Prostate gland (tissue), 2 donors: ENCODE measurements at regions not wholly inside any gene's neighbourhood (a gene's known extent, or its start where the extent isn't known, plus 50 kb on each side); places are given as distances from the start of the nearest gene placed in this dataset.

ENCODE experiments used
- DNase-seq: peaks from one replicate; pipeline ENCODE4 v3.0.0-alpha.2; 2019; ENCODE audit warnings: low spot score
- H3K27ac ChIP-seq, 2 donors: fragments of 200-600 bp; sonication (generic); 2 replicates each; pipeline ENCODE4 v1.5.1; 2017 to 2019
- H3K27me3 ChIP-seq: fragments of 200-600 bp; sonication (generic); replicated peaks from 2 replicates; pipeline ENCODE4 v1.5.1; 2019; ENCODE audit not compliant: insufficient read depth
- H3K36me3 ChIP-seq, 2 donors: fragments of 200-600 bp; sonication (generic); 1 replicate in 1 of 2; 2 replicates in 1 of 2; pipeline versions ENCODE4 v1.5.1 to v1.8.1; 2017 to 2019
- H3K4me1 ChIP-seq: fragments of 200-600 bp; sonication (generic); replicated peaks from 2 replicates; pipeline ENCODE4 v1.5.1; 2019
- H3K4me3 ChIP-seq, 2 donors: fragments of 200-600 bp; sonication (generic); 2 replicates each; pipeline ENCODE4 v1.5.1; 2017 to 2019
- H3K9me3 ChIP-seq: fragments of 200-600 bp; sonication (generic); 2 replicates; pipeline ENCODE4 v1.5.1; 2017
- POLR2A ChIP-seq: fragments of 450-650 bp; IDR thresholded peaks from one replicate; pipeline ENCODE4 v1.6.1; 2016; ENCODE audit warnings: antibody characterized with exemption, mild to moderate bottlenecking
- POLR2AphosphoS5 ChIP-seq: sonication (generic); formaldehyde crosslinking; IDR thresholded peaks from one replicate; pipeline ENCODE4 v1.6.1; 2017; ENCODE audit warnings: antibody characterized with exemption
- WGBS: methylation state at CpG from one replicate; pipeline ENCODE4 v1.1.5; 2018; 5-methylcytosine and 5-hydroxymethylcytosine counted together
- intact Hi-C: fragments of 100-400 bp; cut with DNase I; formaldehyde crosslinking; loops from one replicate; pipeline ENCODE4 v1.14.2; 2022
- TF ChIP-seq, protein P1 (sequence below), 4 experiments: fragments of 200-600 bp in 2 of 4; fragments of 450-650 bp in 2 of 4; sonication (generic) in 2 of 4; IDR thresholded peaks; 1 replicate in 3 of 4; 2 replicates in 1 of 4; pipeline ENCODE4 v1.5.1; 2016 to 2019; ENCODE audit warnings: antibody characterized with exemption in 4 of 4, mild to moderate bottlenecking in 2 of 4, moderate library complexity in 2 of 4

DNA sequence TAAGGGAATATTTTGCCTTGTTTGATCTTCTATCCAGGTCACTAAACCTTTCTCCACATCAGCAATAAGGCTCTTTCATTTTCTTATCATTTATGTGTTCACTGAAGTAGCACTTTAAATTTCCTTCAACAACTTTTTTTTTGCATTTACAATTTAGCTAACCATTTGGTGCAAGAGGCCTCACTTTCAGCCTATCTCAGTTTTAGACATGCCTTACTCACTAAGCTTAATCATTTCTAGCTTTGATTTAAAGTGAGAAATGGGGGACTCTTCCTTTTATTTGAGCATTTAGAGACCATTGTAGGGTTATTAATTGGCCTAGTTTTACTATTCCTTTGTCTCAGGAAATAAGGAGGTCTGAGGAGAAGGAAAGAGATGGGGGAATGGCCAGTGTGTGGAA, 250.5 kb downstream of the AUH start:
- no peaks in the 10 kb centered on the region for H3K36me3 ChIP-seq
- DNase-seq, result no peak
- no peaks in the 10 kb centered on the region for H3K4me1 ChIP-seq
- no peaks in the 10 kb centered on the region for H3K27me3 ChIP-seq
- H3K9me3 ChIP-seq, result no peaks in the 10 kb centered on the region
- intact Hi-C loops, result no loop called here
- H3K27ac ChIP-seq, result no peak overlapping the region
- H3K4me3 ChIP-seq, result no peak overlapping the region
- TF ChIP-seq POLR2A (no peak), POLR2AphosphoS5 (no peak)
- TF ChIP-seq, protein P1, sequence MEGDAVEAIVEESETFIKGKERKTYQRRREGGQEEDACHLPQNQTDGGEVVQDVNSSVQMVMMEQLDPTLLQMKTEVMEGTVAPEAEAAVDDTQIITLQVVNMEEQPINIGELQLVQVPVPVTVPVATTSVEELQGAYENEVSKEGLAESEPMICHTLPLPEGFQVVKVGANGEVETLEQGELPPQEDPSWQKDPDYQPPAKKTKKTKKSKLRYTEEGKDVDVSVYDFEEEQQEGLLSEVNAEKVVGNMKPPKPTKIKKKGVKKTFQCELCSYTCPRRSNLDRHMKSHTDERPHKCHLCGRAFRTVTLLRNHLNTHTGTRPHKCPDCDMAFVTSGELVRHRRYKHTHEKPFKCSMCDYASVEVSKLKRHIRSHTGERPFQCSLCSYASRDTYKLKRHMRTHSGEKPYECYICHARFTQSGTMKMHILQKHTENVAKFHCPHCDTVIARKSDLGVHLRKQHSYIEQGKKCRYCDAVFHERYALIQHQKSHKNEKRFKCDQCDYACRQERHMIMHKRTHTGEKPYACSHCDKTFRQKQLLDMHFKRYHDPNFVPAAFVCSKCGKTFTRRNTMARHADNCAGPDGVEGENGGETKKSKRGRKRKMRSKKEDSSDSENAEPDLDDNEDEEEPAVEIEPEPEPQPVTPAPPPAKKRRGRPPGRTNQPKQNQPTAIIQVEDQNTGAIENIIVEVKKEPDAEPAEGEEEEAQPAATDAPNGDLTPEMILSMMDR (IDR thresholded peaks at IDR 0.05), result no peak

DNA sequence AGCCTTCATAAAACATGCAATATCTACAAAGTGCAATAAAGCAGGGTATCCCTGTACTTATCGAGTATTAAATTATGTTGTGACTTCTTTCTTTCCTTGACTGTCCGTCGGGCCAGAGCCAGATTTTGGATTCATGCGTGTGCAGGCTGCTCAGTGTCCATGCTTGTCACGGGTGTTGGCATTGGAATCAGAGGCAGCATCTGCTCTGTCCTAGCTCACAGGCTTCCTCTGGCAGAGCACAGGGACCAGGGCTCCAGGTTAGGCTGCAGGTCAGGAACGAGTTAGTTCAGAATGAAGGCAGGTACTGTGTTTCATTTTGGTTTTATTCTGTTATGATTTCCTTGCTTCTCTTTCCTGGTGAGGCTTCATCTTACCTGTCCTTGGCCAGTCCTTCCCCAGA, 249.8 kb downstream of the AUH start:
- 91% methylated on average over 6 of the region's 6 CpGs for WGBS
- intact Hi-C loops, result no loop called here
- no peaks in the 10 kb centered on the region for H3K27me3 ChIP-seq
- DNase-seq, result no peak
- no peak overlapping the region for H3K4me3 ChIP-seq
- no peaks in the 10 kb centered on the region for H3K36me3 ChIP-seq
- no peaks in the 10 kb centered on the region for H3K4me1 ChIP-seq
- H3K9me3 ChIP-seq, result no peaks in the 10 kb centered on the region
- H3K27ac ChIP-seq, result no peak overlapping the region
- TF ChIP-seq POLR2AphosphoS5 (no peak), POLR2A (no peak)
- TF ChIP-seq, protein P1 (IDR thresholded peaks at IDR 0.05), result no peak

DNA sequence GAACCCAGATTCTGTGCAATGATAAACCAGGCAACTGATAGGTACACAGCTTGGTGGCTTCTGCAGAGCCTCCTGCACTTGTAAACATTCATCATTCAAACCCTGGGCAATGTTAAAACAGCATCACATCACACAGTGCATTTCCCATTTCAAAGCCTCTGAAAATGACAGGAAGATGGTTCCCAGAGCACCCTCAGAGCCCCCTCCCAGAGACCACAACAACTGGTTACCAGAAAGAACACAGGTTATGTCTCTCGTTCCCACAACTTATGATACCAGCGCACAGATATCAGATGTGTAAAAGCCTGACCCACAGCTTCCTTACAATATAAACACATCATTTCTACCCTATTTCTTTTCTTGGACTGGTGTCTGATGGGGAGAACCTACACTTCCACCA, 248.7 kb downstream of the AUH start:
- intact Hi-C loops, result no loop called here
- no peak for DNase-seq
- no peaks in the 10 kb centered on the region for H3K27me3 ChIP-seq

DNA sequence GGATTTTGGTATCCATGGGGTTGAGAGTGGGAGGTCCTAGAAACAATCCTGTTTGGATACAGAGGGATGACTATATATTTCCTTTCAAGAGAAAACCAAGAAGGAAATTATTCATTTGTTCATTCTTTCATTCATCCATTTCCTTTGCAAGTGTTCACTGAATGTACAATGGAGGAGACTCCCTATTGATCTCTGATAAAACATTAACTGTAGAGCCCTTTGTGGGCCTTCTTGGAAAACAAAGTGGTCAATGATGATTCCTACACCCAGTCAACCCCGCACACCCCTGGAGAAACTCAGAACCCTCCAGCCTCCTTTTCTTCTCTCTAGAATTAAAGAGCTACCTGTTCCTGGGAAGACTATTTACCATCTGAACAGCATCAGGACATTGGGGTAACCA, 247.3 kb downstream of the AUH start:
- H3K36me3 ChIP-seq, result no peaks in the 10 kb centered on the region
- TF ChIP-seq, protein P1 (IDR thresholded peaks at IDR 0.05), result no peak
- TF ChIP-seq POLR2A (no peak), POLR2AphosphoS5 (no peak)
- intact Hi-C loops, result no loop called here
- H3K27me3 ChIP-seq, result no peaks in the 10 kb centered on the region
- H3K9me3 ChIP-seq, result no peaks in the 10 kb centered on the region
- H3K4me3 ChIP-seq, result no peak overlapping the region
- no peak overlapping the region for H3K27ac ChIP-seq
- H3K4me1 ChIP-seq, result no peaks in the 10 kb centered on the region
- 83% methylated on average over 1 of the region's 1 CpG for WGBS
- no peak for DNase-seq

More for the DNA sequence above, 248.7 kb downstream of the AUH start:
- TF ChIP-seq POLR2AphosphoS5 (no peak), POLR2A (no peak)
- TF ChIP-seq, protein P1 (IDR thresholded peaks at IDR 0.05), result no peak
- no peaks in the 10 kb centered on the region for H3K4me1 ChIP-seq
- 98% methylated on average over 2 of the region's 2 CpGs for WGBS
- H3K4me3 ChIP-seq, result no peak overlapping the region
- H3K36me3 ChIP-seq, result no peaks in the 10 kb centered on the region
- no peak overlapping the region for H3K27ac ChIP-seq
- no peaks in the 10 kb centered on the region for H3K9me3 ChIP-seq

DNA sequence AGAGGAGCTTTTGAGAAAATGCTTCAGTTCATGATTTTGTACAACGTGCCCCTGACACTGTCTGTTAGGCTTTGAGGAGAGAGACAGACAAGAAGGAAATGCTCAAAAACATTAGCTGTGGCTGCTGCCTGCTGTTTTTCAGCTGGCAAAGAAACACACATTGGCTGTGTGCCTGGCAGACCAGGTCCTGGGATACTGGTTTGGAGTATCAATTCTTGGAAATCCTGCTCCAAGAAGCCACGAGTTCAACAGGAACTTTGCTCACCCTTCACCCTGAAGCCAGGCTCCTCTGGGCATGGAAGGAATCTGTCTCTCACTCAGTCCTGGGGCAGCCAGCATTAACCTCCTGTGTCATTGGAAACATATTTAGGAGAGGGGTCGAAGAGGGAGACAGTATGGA, 245.5 kb downstream of the AUH start:
- TF ChIP-seq, protein P1 (IDR thresholded peaks at IDR 0.05), result no peak
- no peak for TF ChIP-seq POLR2AphosphoS5
- no peak for TF ChIP-seq POLR2A
- intact Hi-C loops, result loop anchor here (5.0 kb wide), 2 partner anchors 76 to 306 kb away; partner anchors contain the start of gene NFIL3
- H3K36me3 ChIP-seq, result no peaks in the 10 kb centered on the region

More for the DNA sequence above, 245.5 kb downstream of the AUH start:
- no peak for DNase-seq
- Histone ChIP-seq H3K4me1 (no peaks in the 10 kb centered on the region), H3K9me3 (no peaks in the 10 kb centered on the region), H3K27ac (no peak overlapping the region), H3K27me3 (no peaks in the 10 kb centered on the region), H3K4me3 (no peak overlapping the region)
- WGBS, result 37% methylated on average over 3 of the region's 3 CpGs
